Stimulated activated memory B cell treated with anti-CD40 and anti-IgM and Interleukin-4, amounts not matched to agents 10 μg/mL and 1 μg/mL and 100 μg/mL, for 72 hours (primary cell): ENCODE measurements at regions not wholly inside any gene's neighbourhood (a gene's known extent, or its start where the extent isn't known, plus 50 kb on each side); places are given as distances from the start of the nearest gene placed in this dataset.

Experiments used
- ATAC-seq: fragments of 150-1000 bp; cut with Tn5 transposase; 2 replicates; pipeline ENCODE4 v1.10.0; 2021
- H3K27ac Mint-ChIP-seq: one replicate; pipeline ENCODE4 v1.8.0; 2022; ENCODE audit warnings: mild to moderate bottlenecking, mixed read lengths
- H3K27me3 Mint-ChIP-seq: one replicate; pipeline ENCODE4 v1.8.0; 2022; ENCODE audit warnings: mixed read lengths
- H3K36me3 Mint-ChIP-seq: one replicate; pipeline ENCODE4 v1.8.0; 2022; ENCODE audit warnings: mixed read lengths
- H3K4me1 Mint-ChIP-seq: one replicate; pipeline ENCODE4 v1.8.0; 2022; ENCODE audit warnings: mixed read lengths
- H3K4me3 Mint-ChIP-seq: one replicate; pipeline ENCODE4 v1.8.0; 2022; ENCODE audit warnings: mild to moderate bottlenecking, moderate library complexity, mixed read lengths
- H3K9me3 Mint-ChIP-seq: one replicate; pipeline ENCODE4 v1.8.0; 2022; ENCODE audit warnings: mixed read lengths

DNA sequence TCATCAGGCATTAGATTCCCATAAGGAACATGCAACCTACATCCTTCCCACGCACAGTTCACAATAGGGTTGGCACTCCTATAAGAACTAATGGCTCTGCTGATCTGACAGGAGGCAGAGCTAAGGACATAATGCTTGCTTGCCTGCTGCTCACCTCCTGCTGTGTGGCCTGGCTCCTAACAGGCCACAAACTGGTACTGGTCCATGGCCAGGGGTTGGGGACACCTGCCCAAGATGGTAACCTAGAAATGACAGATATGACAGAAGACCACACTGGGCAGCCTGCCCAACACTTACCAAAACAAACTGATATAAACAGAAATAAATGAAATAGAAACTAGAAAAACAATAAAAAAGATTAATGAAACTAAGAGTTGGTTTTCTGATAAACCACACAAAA, 325.6 kb downstream of the SEC23A start:
- Mint-ChIP-seq H3K27me3 (peaks cover 7% of the 10 kb centered on the region), H3K4me1 (no peaks in the 10 kb centered on the region), H3K4me3 (no peak overlapping the region), H3K36me3 (no peaks in the 10 kb centered on the region), H3K9me3 (no peaks in the 10 kb centered on the region), H3K27ac (no peak overlapping the region)
- ATAC-seq: no peak

DNA sequence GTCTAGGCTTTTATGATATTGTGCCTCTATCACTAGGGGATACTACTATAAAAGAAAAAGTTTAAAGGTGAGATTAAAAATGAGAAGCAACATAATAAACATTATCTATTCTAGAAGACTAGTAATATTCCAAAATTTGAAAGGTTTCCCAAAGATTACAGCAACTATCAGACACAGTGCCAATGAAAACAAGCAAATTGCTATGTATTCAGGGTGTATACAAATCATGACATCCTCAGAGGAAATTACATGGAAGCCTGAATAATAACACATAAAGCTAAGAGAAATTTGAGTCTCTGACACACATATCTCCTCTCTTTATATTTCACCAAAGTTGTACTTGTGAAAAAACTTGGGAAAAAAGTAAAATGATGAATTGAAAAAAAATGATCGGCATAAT, 327.0 kb downstream of the SEC23A start:
- no peak overlapping the region for H3K27ac Mint-ChIP-seq
- H3K9me3 Mint-ChIP-seq: no peaks in the 10 kb centered on the region
- no peaks in the 10 kb centered on the region for H3K4me1 Mint-ChIP-seq
- no peak overlapping the region for H3K4me3 Mint-ChIP-seq
- no peak for ATAC-seq
- H3K36me3 Mint-ChIP-seq: no peaks in the 10 kb centered on the region
- peaks cover 7% of the 10 kb centered on the region for H3K27me3 Mint-ChIP-seq

DNA sequence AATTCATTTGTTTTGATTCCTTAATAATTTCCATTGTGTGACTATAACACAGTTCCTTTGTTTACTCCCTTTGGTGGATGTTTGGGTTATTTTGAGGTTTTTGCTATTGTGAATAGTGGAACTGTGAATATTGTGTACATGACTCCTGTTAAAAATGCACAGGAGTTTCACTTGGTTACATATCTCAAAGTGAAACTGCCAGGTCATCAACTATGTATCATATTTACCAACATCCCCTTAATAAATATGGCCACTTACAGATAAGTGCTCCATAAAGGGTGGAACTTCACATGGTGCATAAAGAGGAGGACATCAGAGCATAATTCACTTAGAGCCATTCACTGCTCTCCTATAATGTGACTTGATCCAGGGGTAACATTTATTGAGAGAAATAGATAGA, 328.9 kb downstream of the SEC23A start:
- Mint-ChIP-seq H3K4me3 (no peak overlapping the region), H3K27me3 (peaks cover 7% of the 10 kb centered on the region), H3K36me3 (no peaks in the 10 kb centered on the region), H3K27ac (no peak overlapping the region), H3K9me3 (no peaks in the 10 kb centered on the region), H3K4me1 (no peaks in the 10 kb centered on the region)
- ATAC-seq: no peak

DNA sequence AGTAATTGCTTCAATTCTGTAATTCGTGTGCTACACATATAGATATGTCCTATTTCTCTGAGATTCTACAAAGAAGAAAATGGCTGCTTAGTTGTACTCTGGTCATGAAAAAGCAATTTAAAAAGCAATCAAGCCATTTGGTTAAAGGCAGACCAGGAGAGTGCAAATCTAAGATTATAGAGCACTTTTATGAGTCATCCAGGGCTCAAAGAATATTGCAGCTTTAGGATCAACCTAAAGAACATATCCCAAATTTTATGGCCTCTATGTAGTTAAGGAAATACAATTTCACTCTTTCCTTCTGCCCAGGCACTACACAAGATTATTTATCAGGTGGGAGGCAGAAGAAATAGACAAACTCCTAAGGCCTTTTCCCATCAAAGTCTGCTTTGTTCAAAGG, 332.8 kb downstream of the SEC23A start:
- no peak for ATAC-seq
- Mint-ChIP-seq H3K9me3 (peaks cover under 1% of the 10 kb centered on the region), H3K27me3 (no peaks in the 10 kb centered on the region), H3K27ac (no peak overlapping the region), H3K4me3 (no peak overlapping the region), H3K4me1 (no peaks in the 10 kb centered on the region), H3K36me3 (no peaks in the 10 kb centered on the region)

DNA sequence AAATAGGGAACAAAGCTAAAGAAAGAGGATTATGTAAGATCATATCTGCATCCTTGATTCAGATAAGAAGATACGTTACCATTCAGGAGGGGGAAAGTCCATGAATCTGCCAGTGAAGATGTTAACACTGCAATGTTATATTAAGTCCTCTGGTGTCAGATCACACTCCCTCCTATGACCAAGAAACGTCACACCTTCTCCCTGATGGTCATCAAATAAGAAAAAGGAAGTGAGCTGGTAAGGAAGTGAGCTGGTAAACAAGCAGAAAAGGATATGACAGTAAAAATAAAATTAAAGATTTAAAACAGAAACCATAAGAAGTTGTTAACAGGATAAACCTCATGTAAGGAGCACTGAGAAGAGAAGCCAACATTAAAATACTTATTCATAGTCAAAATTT, 340.2 kb downstream of the SEC23A start:
- ATAC-seq: no peak
- H3K27me3 Mint-ChIP-seq: no peaks in the 10 kb centered on the region
- H3K4me1 Mint-ChIP-seq: no peaks in the 10 kb centered on the region
- H3K9me3 Mint-ChIP-seq: peaks cover 2% of the 10 kb centered on the region
- no peaks in the 10 kb centered on the region for H3K36me3 Mint-ChIP-seq
- H3K4me3 Mint-ChIP-seq: no peak overlapping the region
- no peak overlapping the region for H3K27ac Mint-ChIP-seq

DNA sequence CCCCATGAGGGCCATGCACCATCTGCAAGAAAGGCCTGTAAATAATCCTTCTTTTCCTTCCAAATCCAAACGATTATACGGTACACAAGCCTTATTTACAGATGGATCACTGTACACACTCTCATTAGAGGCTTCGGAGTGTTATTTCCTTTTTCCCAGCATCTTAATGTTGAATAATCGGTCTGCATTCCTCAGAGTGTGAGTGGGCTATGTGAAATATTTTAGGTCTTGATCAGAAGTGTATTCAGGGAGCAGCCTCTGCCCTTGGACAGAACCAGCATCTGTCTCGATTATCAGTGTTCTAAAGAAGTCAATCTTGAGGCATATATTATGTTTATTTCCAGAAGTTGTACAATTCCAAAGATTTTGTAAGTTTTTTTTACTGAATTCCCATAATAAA, 340.6 kb downstream of the SEC23A start:
- ATAC-seq: no peak
- Mint-ChIP-seq H3K4me3 (no peak overlapping the region), H3K9me3 (peaks cover 2% of the 10 kb centered on the region), H3K27me3 (no peaks in the 10 kb centered on the region), H3K27ac (no peak overlapping the region), H3K36me3 (no peaks in the 10 kb centered on the region), H3K4me1 (no peaks in the 10 kb centered on the region)

- ATAC-seq: no peak
- Mint-ChIP-seq H3K4me3 (no peak overlapping the region), H3K27ac (no peak overlapping the region), H3K36me3 (no peaks in the 10 kb centered on the region), H3K4me1 (no peaks in the 10 kb centered on the region), H3K27me3 (no peaks in the 10 kb centered on the region), H3K9me3 (peaks cover 2% of the 10 kb centered on the region)
These were observed 342.0 kb downstream of the SEC23A start for GRCh38 chr14:38761033-38761432.

DNA sequence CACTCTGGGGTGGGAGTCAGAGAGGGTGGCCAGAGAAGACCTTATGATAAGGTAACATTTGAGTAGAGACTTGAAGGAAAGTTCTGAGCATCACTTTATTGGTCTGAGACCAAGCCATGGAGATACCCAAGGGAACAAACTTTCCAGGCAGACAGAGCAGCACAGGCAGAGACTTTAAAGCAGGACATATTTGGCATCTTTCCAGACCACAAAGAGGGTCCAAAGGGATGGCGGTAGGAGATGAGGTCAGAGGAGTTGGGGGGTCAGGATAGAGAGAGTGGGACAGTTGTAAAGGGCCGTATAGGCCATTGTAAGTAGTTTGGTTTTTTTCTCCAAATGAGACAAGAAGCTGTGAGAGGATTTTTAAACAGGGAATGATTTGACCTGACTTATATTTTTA, 344.4 kb downstream of the SEC23A start:
- ATAC-seq: no peak
- H3K36me3 Mint-ChIP-seq: no peaks in the 10 kb centered on the region
- no peak overlapping the region for H3K4me3 Mint-ChIP-seq
- H3K27me3 Mint-ChIP-seq: no peaks in the 10 kb centered on the region
- no peaks in the 10 kb centered on the region for H3K4me1 Mint-ChIP-seq
- H3K9me3 Mint-ChIP-seq: peaks cover 3% of the 10 kb centered on the region
- H3K27ac Mint-ChIP-seq: no peak overlapping the region

- no peak overlapping the region for H3K27ac Mint-ChIP-seq
- H3K4me1 Mint-ChIP-seq: no peaks in the 10 kb centered on the region
- H3K9me3 Mint-ChIP-seq: peaks cover 3% of the 10 kb centered on the region
- H3K4me3 Mint-ChIP-seq: no peak overlapping the region
- ATAC-seq: no peak
- H3K36me3 Mint-ChIP-seq: no peaks in the 10 kb centered on the region
- no peaks in the 10 kb centered on the region for H3K27me3 Mint-ChIP-seq
These were observed 348.0 kb downstream of the SEC23A start for GRCh38 chr14:38755036-38755435.

GRCh38 chr14:38752750-38753149, 350.3 kb downstream of the SEC23A start:
- Mint-ChIP-seq H3K4me1 (no peaks in the 10 kb centered on the region), H3K4me3 (no peak overlapping the region), H3K27ac (no peak overlapping the region), H3K9me3 (peaks cover 3% of the 10 kb centered on the region), H3K27me3 (no peaks in the 10 kb centered on the region), H3K36me3 (no peaks in the 10 kb centered on the region)
- no peak for ATAC-seq

DNA sequence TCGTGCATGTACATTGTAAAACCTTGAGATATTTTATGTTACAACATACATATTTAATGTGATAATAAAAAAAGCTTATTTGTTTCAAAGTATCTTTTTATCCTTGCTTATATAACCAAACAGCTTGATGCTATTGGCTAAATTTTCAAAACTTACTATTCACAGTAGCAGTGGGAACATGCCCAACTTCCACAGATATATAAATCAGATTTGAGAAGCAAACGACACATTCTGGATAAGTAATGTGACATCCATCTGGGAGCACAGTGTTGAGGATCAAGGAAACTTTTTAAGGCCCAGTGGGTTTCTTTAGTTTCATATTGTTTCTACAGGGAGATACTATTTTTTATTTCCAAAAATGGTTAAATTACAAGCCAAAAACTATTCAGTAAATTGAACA, 350.7 kb downstream of the SEC23A start:
- Mint-ChIP-seq H3K9me3 (peaks cover 6% of the 10 kb centered on the region), H3K36me3 (no peaks in the 10 kb centered on the region), H3K27me3 (no peaks in the 10 kb centered on the region), H3K4me1 (no peaks in the 10 kb centered on the region), H3K4me3 (no peak overlapping the region), H3K27ac (no peak overlapping the region)
- no peak for ATAC-seq

DNA sequence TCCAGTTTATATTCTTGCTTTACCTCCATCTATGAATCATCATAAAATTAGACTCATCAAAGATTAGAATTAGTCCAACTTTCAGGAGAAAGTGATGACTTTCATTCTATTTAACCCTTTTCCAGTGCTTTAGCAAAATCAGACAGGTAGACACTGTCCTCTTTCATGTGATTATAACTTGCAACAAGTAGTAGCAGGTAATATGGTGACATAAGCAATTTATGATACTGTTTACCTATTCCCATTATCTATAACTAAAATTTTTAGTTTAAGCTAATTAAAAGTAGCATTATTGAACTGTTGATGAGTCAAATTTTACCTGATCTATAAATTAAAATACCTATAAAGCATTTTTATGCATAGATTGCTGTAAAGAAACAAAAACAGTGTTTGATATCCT, 351.6 kb downstream of the SEC23A start:
- Mint-ChIP-seq H3K4me1 (no peaks in the 10 kb centered on the region), H3K27me3 (no peaks in the 10 kb centered on the region), H3K27ac (no peak overlapping the region), H3K9me3 (peaks cover 6% of the 10 kb centered on the region), H3K36me3 (no peaks in the 10 kb centered on the region), H3K4me3 (no peak overlapping the region)
- no peak for ATAC-seq

- H3K4me3 Mint-ChIP-seq: no peak overlapping the region
- H3K27me3 Mint-ChIP-seq: no peaks in the 10 kb centered on the region
- no peak for ATAC-seq
- no peak overlapping the region for H3K27ac Mint-ChIP-seq
- H3K36me3 Mint-ChIP-seq: no peaks in the 10 kb centered on the region
- H3K4me1 Mint-ChIP-seq: no peaks in the 10 kb centered on the region
- peaks cover 6% of the 10 kb centered on the region for H3K9me3 Mint-ChIP-seq
These were observed 353.1 kb downstream of the SEC23A start for GRCh38 chr14:38749936-38750335.

DNA sequence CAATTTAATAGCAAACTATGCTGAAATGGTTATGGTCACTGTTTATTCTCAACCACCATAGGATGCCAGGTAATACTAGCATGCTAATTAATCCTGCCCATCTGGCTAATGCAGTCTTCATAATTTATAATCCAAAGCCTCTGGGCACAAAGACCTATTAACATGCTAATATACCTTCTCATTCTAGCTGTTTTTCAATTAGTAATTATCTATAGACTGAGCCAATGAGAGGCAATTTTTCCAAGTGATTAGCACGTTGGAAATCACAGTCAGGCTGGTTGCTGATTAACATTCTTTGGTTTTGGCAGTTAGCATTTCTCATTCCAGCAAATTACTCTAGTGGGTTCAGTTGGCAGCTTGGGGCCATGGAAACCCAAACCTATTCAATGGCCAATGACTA, 357.2 kb downstream of the SEC23A start:
- H3K4me1 Mint-ChIP-seq: no peaks in the 10 kb centered on the region
- no peaks in the 10 kb centered on the region for H3K36me3 Mint-ChIP-seq
- H3K27ac Mint-ChIP-seq: no peak overlapping the region
- ATAC-seq: no peak
- no peak overlapping the region for H3K4me3 Mint-ChIP-seq
- no peaks in the 10 kb centered on the region for H3K27me3 Mint-ChIP-seq
- H3K9me3 Mint-ChIP-seq: peaks cover 3% of the 10 kb centered on the region

DNA sequence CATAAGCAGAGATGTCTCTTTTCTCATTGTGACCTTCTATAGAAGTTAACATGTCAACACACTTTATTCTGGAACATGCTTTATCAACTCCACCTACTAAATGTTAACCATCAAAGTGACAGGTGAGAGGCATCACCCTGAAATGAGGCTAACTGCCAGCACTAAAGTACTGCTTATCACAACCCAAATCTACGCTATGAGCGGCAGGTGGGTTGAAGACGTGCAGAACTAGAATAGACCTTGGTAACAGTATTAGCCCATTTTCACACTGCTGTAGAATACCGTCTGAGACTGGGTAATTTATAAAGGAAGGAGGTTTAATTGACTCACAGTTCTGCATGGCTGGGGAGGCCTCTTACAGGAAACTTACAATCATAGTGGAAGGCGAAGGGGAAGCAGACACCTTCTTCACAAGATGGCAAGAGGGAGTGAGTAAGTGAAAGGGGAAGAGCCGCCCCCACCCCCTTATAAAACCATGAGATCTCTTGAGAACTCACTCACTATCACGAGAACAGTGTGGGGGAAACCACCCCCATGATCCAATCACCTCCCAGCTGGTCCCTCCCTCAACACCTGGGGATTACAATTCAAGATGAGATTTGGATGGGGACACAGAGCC, 359.0 kb downstream of the SEC23A start:
- Mint-ChIP-seq H3K27ac (no peak overlapping the region), H3K4me3 (no peak overlapping the region), H3K36me3 (no peaks in the 10 kb centered on the region), H3K4me1 (no peaks in the 10 kb centered on the region), H3K9me3 (peaks cover 3% of the 10 kb centered on the region), H3K27me3 (no peaks in the 10 kb centered on the region)
- no peak for ATAC-seq

GRCh38 chr14:38737686-38738407, 365.2 kb downstream of the SEC23A start:
- no peak for ATAC-seq
- Mint-ChIP-seq H3K27ac (no peak overlapping the region), H3K9me3 (no peaks in the 10 kb centered on the region), H3K4me1 (no peaks in the 10 kb centered on the region), H3K36me3 (no peaks in the 10 kb centered on the region), H3K27me3 (no peaks in the 10 kb centered on the region), H3K4me3 (no peak overlapping the region)
